ENCODE measurements at regions not wholly inside any gene's neighbourhood (a gene's known extent, or its start where the extent isn't known, plus 50 kb on each side); places are given as distances from the start of the nearest gene placed in this dataset.

- 0% methylated on average over 2 of the region's 3 CpGs for WGBS (ENCODE audit: low lambda C conversion rate)
Observed at GRCh38 chr4:54391104-54391503, 162.0 kb downstream of the PDGFRA start.

More at GRCh38 chr4:54391104-54391503, 162.0 kb downstream of the PDGFRA start:
- Histone ChIP-seq H3K4me2 (ENCODE audit: low read depth, low read length) (no peak overlapping the region), H2AFZ (ENCODE audit: low read length) (no peak overlapping the region), H3K27ac (ENCODE audit: extremely low read length, insufficient read depth, low read length) (no peak overlapping the region), H4K20me1 (ENCODE audit: insufficient read depth, low read length) (no peaks in the 10 kb centered on the region), H3K9ac (ENCODE audit: insufficient read depth, low read depth, low read length) (no peak overlapping the region), H3K4me3 (replicated peaks in 1 of 3; ENCODE audit: insufficient read depth in 1 of 3, low read depth in 2 of 3, low read length in 3 of 3) (no peak overlapping the region), H3K4me1 (ENCODE audit: insufficient read depth, low read length) (no peaks in the 10 kb centered on the region), H3K9me3 (ENCODE audit: low read length) (no peaks in the 10 kb centered on the region), H3K27me3 (ENCODE audit: control insufficient read depth in 1 of 2, insufficient read depth in 2 of 2, low read length in 2 of 2) (no peaks in the 10 kb centered on the region; a peak in 1 of 5 replicates), H3K36me3 (replicated peaks in 1 of 2; ENCODE audit: control insufficient read depth in 1 of 2, insufficient read depth in 2 of 2, low read length in 2 of 2) (no peaks in the 10 kb centered on the region), H3K79me2 (ENCODE audit: insufficient read depth, low read length) (no peaks in the 10 kb centered on the region)
- ATAC-seq = no peak
- POLR2A ChIA-PET = no interaction called here
- no peak for DNase-seq (ENCODE audit: low spot score)
- FAIRE-seq = no peak
- intact Hi-C loops (cut with micrococcal nuclease; ENCODE audit: unreplicated experiment) = no loop called here
- TF ChIP-seq BHLHE40 (IDR thresholded peaks at IDR 0.05; ENCODE audit: low read length) = no peak
- TF ChIP-seq ZNF296 (CRISPR knock-in tag; conservative IDR thresholded peaks at IDR 0.05) = no peak
- no peak for TF ChIP-seq TRIM24 (CRISPR knock-in tag; IDR thresholded peaks at IDR 0.05)
- no peak for TF ChIP-seq NR2F2 (IDR thresholded peaks at IDR 0.05; ENCODE audit: borderline replicate concordance, low read depth)
- TF ChIP-seq CREM (IDR thresholded peaks at IDR 0.05) = no peak
- no peak for TF ChIP-seq CREM (CRISPR knock-in tag; IDR thresholded peaks at IDR 0.05)
- no peak for TF ChIP-seq ZNF615 (CRISPR knock-in tag; IDR thresholded peaks at IDR 0.05; ENCODE audit: borderline replicate concordance)
- TF ChIP-seq SALL2 (CRISPR knock-in tag; IDR thresholded peaks at IDR 0.05) = no peak
- TF ChIP-seq BATF2 (CRISPR knock-in tag; IDR thresholded peaks at IDR 0.05) = no peak
- TF ChIP-seq ZSCAN21 (CRISPR knock-in tag; IDR thresholded peaks at IDR 0.05; ENCODE audit: borderline replicate concordance) = no peak
- TF ChIP-seq MTF2 (CRISPR knock-in tag; IDR thresholded peaks at IDR 0.05; ENCODE audit: borderline replicate concordance) = no peak
- TF ChIP-seq KLF6 (CRISPR knock-in tag; IDR thresholded peaks at IDR 0.05) = no peak
- TF ChIP-seq HIC2 (CRISPR knock-in tag; IDR thresholded peaks at IDR 0.05; ENCODE audit: low read depth) = no peak
- no peak for TF ChIP-seq RFXANK (CRISPR knock-in tag; IDR thresholded peaks at IDR 0.05)
- TF ChIP-seq RFX5 (IDR thresholded peaks at IDR 0.05; ENCODE audit: low read depth, low read length) = no peak
- no peak for TF ChIP-seq ZNF121 (CRISPR knock-in tag; IDR thresholded peaks at IDR 0.05)
- CTCF ChIA-PET (ENCODE audit: low intra/inter-chr PET ratio, low total read pairs) = no interaction called here
- BruUV-seq (replicated peaks) = no TSS peak
- in situ Hi-C loops (cut with HindIII; ENCODE audit: extremely low pct_ligation_motif_present, low pct_unique_long_range_greater_than_20kb) = no loop called here
